ENCODE measurements at regions not wholly inside any gene's neighbourhood (a gene's known extent, or its start where the extent isn't known, plus 50 kb on each side); places are given as distances from the start of the nearest gene placed in this dataset.

- ChIA-PET POLR2A (no interaction called here), CTCF (no interaction called here)
- intact Hi-C loops (cut with micrococcal nuclease): no loop called here
- no peak for DNase-seq
- Mint-ChIP-seq H3K27ac (no peak overlapping the region), H3K27me3 (no peaks in the 10 kb centered on the region), H3K9me3 (no peaks in the 10 kb centered on the region), H3K4me1 (ENCODE audit: low read depth) (no peaks in the 10 kb centered on the region), H3K4me3 (no peak overlapping the region), H3K36me3 (no peaks in the 10 kb centered on the region)
Observed at GRCh38 chr3:176948151-176948550, 249.1 kb downstream of the TBL1XR1 start.

- CTCF ChIA-PET: no interaction called here
Observed at GRCh38 chr3:176946202-176946601, 251.1 kb downstream of the TBL1XR1 start.

GRCh38 chr3:176942305-176942704 lies 255.0 kb downstream of the TBL1XR1 start:
- intact Hi-C loops (cut with micrococcal nuclease): no loop called here
- Mint-ChIP-seq H3K4me1 (ENCODE audit: low read depth) (no peaks in the 10 kb centered on the region), H3K36me3 (no peaks in the 10 kb centered on the region), H3K4me3 (no peak overlapping the region), H3K27ac (no peak overlapping the region), H3K27me3 (peaks cover 2% of the 10 kb centered on the region), H3K9me3 (no peaks in the 10 kb centered on the region)
- ChIA-PET CTCF (no interaction called here), POLR2A (no interaction called here)
- DNase-seq: no peak

More at GRCh38 chr3:176946202-176946601, 251.1 kb downstream of the TBL1XR1 start:
- POLR2A ChIA-PET: no interaction called here
- no peak for DNase-seq
- Mint-ChIP-seq H3K27ac (no peak overlapping the region), H3K36me3 (no peaks in the 10 kb centered on the region), H3K4me1 (ENCODE audit: low read depth) (no peaks in the 10 kb centered on the region), H3K9me3 (no peaks in the 10 kb centered on the region), H3K27me3 (no peaks in the 10 kb centered on the region), H3K4me3 (no peak overlapping the region)
- intact Hi-C loops (cut with micrococcal nuclease): no loop called here

- H3K36me3 Mint-ChIP-seq: no peaks in the 10 kb centered on the region
- H3K4me1 Mint-ChIP-seq (ENCODE audit: low read depth): no peaks in the 10 kb centered on the region
- ChIA-PET CTCF (interaction anchor here (1.8 kb wide), 1 partner anchor 69 kb away, joined by 28 read pairs; no protein-coding TSS in a partner anchor), POLR2A (no interaction called here)
- peaks cover 3% of the 10 kb centered on the region for H3K27me3 Mint-ChIP-seq
- H3K4me3 Mint-ChIP-seq: no peak overlapping the region
- H3K27ac Mint-ChIP-seq: no peak overlapping the region
- no peak for DNase-seq
- intact Hi-C loops (cut with micrococcal nuclease): no loop called here
- H3K9me3 Mint-ChIP-seq: no peaks in the 10 kb centered on the region
Observed at GRCh38 chr3:176941689-176942088, 255.6 kb downstream of the TBL1XR1 start.

- Mint-ChIP-seq H3K9me3 (no peaks in the 10 kb centered on the region), H3K4me1 (ENCODE audit: low read depth) (no peaks in the 10 kb centered on the region), H3K27ac (no peak overlapping the region), H3K27me3 (peaks cover 6% of the 10 kb centered on the region), H3K36me3 (no peaks in the 10 kb centered on the region), H3K4me3 (no peak overlapping the region)
- ChIA-PET POLR2A (no interaction called here), CTCF (interaction anchor here (1.1 to 2.4 kb wide), 9 partner anchors 11 to 1446 kb away, joined by 3 to 48 read pairs (median 4); no protein-coding TSS in a partner anchor)
- intact Hi-C loops (cut with micrococcal nuclease): loop anchor here (1.0 to 2.0 kb wide), 2 partner anchors 67 to 424 kb away; no protein-coding TSS in a partner anchor
- peak; percentile 26 for DNase-seq
Observed at GRCh38 chr3:176939022-176939817, 258.1 kb downstream of the TBL1XR1 start.

GRCh38 chr3:176937994-176938393 lies 259.3 kb downstream of the TBL1XR1 start:
- Mint-ChIP-seq H3K36me3 (no peaks in the 10 kb centered on the region), H3K4me1 (ENCODE audit: low read depth) (no peaks in the 10 kb centered on the region), H3K27ac (no peak overlapping the region), H3K4me3 (no peak overlapping the region), H3K27me3 (peaks cover 6% of the 10 kb centered on the region), H3K9me3 (no peaks in the 10 kb centered on the region)
- ChIA-PET POLR2A (no interaction called here), CTCF (interaction anchor here (0.7 to 2.4 kb wide), 12 partner anchors 9 to 1447 kb away, joined by 3 to 48 read pairs (median 3); no protein-coding TSS in a partner anchor)
- intact Hi-C loops (cut with micrococcal nuclease): loop anchor here (2.0 kb wide), 1 partner anchor 423 kb away; no protein-coding TSS in a partner anchor
- DNase-seq: no peak

GRCh38 chr3:176937541-176937940 lies 259.7 kb downstream of the TBL1XR1 start:
- DNase-seq: no peak
- no peaks in the 10 kb centered on the region for H3K36me3 Mint-ChIP-seq
- intact Hi-C loops (cut with micrococcal nuclease): no loop called here
- H3K27ac Mint-ChIP-seq: no peak overlapping the region
- peaks cover 6% of the 10 kb centered on the region for H3K27me3 Mint-ChIP-seq
- no peaks in the 10 kb centered on the region for H3K4me1 Mint-ChIP-seq (ENCODE audit: low read depth)
- H3K9me3 Mint-ChIP-seq: no peaks in the 10 kb centered on the region
- ChIA-PET POLR2A (no interaction called here), CTCF (interaction anchor here (0.8 to 2.4 kb wide), 5 partner anchors 9 to 1448 kb away, joined by 3 to 48 read pairs (median 6); no protein-coding TSS in a partner anchor)
- no peak overlapping the region for H3K4me3 Mint-ChIP-seq

GRCh38 chr3:176935194-176935888 lies 261.9 kb downstream of the TBL1XR1 start:
- no peak for DNase-seq
- ChIA-PET POLR2A (no interaction called here), CTCF (no interaction called here)
- H3K4me3 Mint-ChIP-seq: no peak overlapping the region
- H3K4me1 Mint-ChIP-seq (ENCODE audit: low read depth): no peaks in the 10 kb centered on the region
- no peak overlapping the region for H3K27ac Mint-ChIP-seq
- peaks cover 4% of the 10 kb centered on the region for H3K27me3 Mint-ChIP-seq
- H3K9me3 Mint-ChIP-seq: no peaks in the 10 kb centered on the region
- H3K36me3 Mint-ChIP-seq: no peaks in the 10 kb centered on the region
- intact Hi-C loops (cut with micrococcal nuclease): no loop called here

GRCh38 chr3:176934698-176935097 lies 262.6 kb downstream of the TBL1XR1 start:
- H3K4me1 Mint-ChIP-seq (ENCODE audit: low read depth): no peaks in the 10 kb centered on the region
- no peak overlapping the region for H3K27ac Mint-ChIP-seq
- H3K9me3 Mint-ChIP-seq: no peaks in the 10 kb centered on the region
- peaks cover 4% of the 10 kb centered on the region for H3K27me3 Mint-ChIP-seq
- no peak overlapping the region for H3K4me3 Mint-ChIP-seq
- ChIA-PET CTCF (no interaction called here), POLR2A (no interaction called here)
- no peak for DNase-seq
- intact Hi-C loops (cut with micrococcal nuclease): no loop called here
- no peaks in the 10 kb centered on the region for H3K36me3 Mint-ChIP-seq

- intact Hi-C loops (cut with micrococcal nuclease): no loop called here
- no peak for DNase-seq
- Mint-ChIP-seq H3K36me3 (no peaks in the 10 kb centered on the region), H3K27ac (no peak overlapping the region), H3K4me1 (ENCODE audit: low read depth) (no peaks in the 10 kb centered on the region), H3K4me3 (no peak overlapping the region), H3K9me3 (no peaks in the 10 kb centered on the region), H3K27me3 (peaks cover 5% of the 10 kb centered on the region)
- CTCF ChIA-PET: no interaction called here
- POLR2A ChIA-PET: no interaction called here
Observed at GRCh38 chr3:176933704-176934103, 263.6 kb downstream of the TBL1XR1 start.

GRCh38 chr3:176932433-176932832 lies 264.8 kb downstream of the TBL1XR1 start:
- intact Hi-C loops (cut with micrococcal nuclease): no loop called here
- POLR2A ChIA-PET: no interaction called here
- Mint-ChIP-seq H3K4me1 (ENCODE audit: low read depth) (no peaks in the 10 kb centered on the region), H3K9me3 (no peaks in the 10 kb centered on the region), H3K4me3 (no peak overlapping the region), H3K27ac (no peak overlapping the region), H3K27me3 (peaks cover 12% of the 10 kb centered on the region), H3K36me3 (no peaks in the 10 kb centered on the region)
- DNase-seq: no peak
- CTCF ChIA-PET: no interaction called here

GRCh38 chr3:176931991-176932390 lies 265.3 kb downstream of the TBL1XR1 start:
- POLR2A ChIA-PET: no interaction called here
- H3K27ac Mint-ChIP-seq: no peak overlapping the region
- H3K27me3 Mint-ChIP-seq: peaks cover 16% of the 10 kb centered on the region
- CTCF ChIA-PET: no interaction called here
- H3K4me1 Mint-ChIP-seq (ENCODE audit: low read depth): no peaks in the 10 kb centered on the region
- no peak overlapping the region for H3K4me3 Mint-ChIP-seq
- no peaks in the 10 kb centered on the region for H3K36me3 Mint-ChIP-seq
- intact Hi-C loops (cut with micrococcal nuclease): no loop called here
- DNase-seq: no peak
- no peaks in the 10 kb centered on the region for H3K9me3 Mint-ChIP-seq
